RWPE2 (cell line): ENCODE measurements at regions not wholly inside any gene's neighbourhood (a gene's known extent, or its start where the extent isn't known, plus 50 kb on each side); places are given as distances from the start of the nearest gene placed in this dataset.

Experiments
- ATAC-seq: fragments of 200-7000 bp; cut with Tn5 transposase; 3 replicates; pipeline ENCODE4 v1.9.1; 2021; ENCODE audit warnings: low read depth
- DNase-seq: peaks from one replicate; pipeline ENCODE4 v3.0.0-alpha.2; 2020; ENCODE audit warnings: low spot score
- H3K27ac ChIP-seq: fragments of 450-650 bp; 2 replicates; pipeline ENCODE4 v1.5.1; 2017; ENCODE audit warnings: mild to moderate bottlenecking; ENCODE audit not compliant: poor library complexity, severe bottlenecking
- H3K27me3 ChIP-seq: fragments of 250-450 bp; sonication (Bioruptor Pico); 2 replicates; pipeline ENCODE4 v1.5.1; 2021; ENCODE audit warnings: mild to moderate bottlenecking, moderate library complexity; ENCODE audit not compliant: insufficient read depth, poor library complexity, severe bottlenecking
- H3K36me3 ChIP-seq: fragments of 250-450 bp; sonication (Bioruptor Pico); 2 replicates; pipeline ENCODE4 v1.5.1; 2020; ENCODE audit warnings: low read depth, mild to moderate bottlenecking, moderate library complexity
- H3K4me1 ChIP-seq: fragments of 250-450 bp; sonication (Bioruptor Pico); 2 replicates; pipeline ENCODE4 v1.5.1; 2021; ENCODE audit warnings: mild to moderate bottlenecking, moderate library complexity; ENCODE audit not compliant: insufficient read depth, poor library complexity, severe bottlenecking
- H3K4me3 ChIP-seq: fragments of 250-450 bp; sonication (Bioruptor Pico); 2 replicates; pipeline ENCODE4 v1.5.1; 2021; ENCODE audit warnings: mild to moderate bottlenecking, moderate library complexity; ENCODE audit not compliant: severe bottlenecking
- H3K9me3 ChIP-seq: fragments of 250-450 bp; sonication (Bioruptor Pico); 2 replicates; pipeline ENCODE4 v1.5.1; 2021; ENCODE audit warnings: mild to moderate bottlenecking, moderate library complexity; ENCODE audit not compliant: severe bottlenecking
- TF ChIP-seq, protein P1 (sequence below): fragments of 450-650 bp; IDR thresholded peaks from one replicate; pipeline ENCODE4 v1.5.1; 2017; ENCODE audit warnings: mild to moderate bottlenecking, moderate library complexity; ENCODE audit not compliant: poor library complexity, severe bottlenecking

DNA sequence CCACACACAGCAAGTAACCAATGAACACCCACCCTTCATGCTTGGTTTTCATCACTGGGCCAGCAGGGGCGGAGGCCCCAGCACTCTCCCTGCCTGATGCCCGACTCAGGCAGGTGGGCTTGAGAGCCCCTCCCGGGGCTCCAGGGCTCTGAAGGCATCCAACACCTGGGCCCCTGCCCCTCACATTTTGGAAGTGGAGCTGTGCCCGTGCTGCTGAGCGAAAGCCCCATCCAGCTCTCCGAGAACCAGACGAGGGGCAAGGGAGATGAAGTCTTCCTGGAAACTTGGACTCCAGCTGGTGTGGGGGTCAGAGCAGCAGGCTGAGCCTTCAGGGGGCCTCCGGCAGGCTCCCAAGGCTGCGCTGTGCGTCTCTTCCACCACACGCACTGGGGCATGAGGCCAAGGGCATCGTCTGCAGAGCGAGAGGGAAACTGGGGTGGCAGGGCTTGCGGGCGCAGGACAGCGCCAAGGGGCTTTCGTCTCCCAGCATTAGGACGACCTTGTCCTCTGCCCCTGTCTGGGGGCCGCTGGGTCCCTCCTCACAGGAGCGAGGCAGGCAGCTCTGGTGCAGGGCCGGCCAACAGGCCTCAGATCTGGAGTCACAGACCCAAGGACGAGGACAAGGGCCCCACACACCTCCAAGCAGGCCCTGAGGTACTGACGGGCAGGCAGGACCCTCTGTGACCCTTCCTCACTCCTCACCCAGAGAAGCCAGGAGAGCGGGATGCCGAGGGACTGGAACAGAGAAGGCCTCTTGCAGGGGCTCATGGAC, 108.3 kb upstream of the FAM20C start:
- peaks cover 12% of the 10 kb centered on the region for H3K4me1 ChIP-seq
- H3K4me3 ChIP-seq, result no peak overlapping the region
- H3K9me3 ChIP-seq, result no peaks in the 10 kb centered on the region
- no peaks in the 10 kb centered on the region for H3K27me3 ChIP-seq
- no peak for ATAC-seq
- TF ChIP-seq, protein P1, sequence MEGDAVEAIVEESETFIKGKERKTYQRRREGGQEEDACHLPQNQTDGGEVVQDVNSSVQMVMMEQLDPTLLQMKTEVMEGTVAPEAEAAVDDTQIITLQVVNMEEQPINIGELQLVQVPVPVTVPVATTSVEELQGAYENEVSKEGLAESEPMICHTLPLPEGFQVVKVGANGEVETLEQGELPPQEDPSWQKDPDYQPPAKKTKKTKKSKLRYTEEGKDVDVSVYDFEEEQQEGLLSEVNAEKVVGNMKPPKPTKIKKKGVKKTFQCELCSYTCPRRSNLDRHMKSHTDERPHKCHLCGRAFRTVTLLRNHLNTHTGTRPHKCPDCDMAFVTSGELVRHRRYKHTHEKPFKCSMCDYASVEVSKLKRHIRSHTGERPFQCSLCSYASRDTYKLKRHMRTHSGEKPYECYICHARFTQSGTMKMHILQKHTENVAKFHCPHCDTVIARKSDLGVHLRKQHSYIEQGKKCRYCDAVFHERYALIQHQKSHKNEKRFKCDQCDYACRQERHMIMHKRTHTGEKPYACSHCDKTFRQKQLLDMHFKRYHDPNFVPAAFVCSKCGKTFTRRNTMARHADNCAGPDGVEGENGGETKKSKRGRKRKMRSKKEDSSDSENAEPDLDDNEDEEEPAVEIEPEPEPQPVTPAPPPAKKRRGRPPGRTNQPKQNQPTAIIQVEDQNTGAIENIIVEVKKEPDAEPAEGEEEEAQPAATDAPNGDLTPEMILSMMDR, result no peak
- H3K36me3 ChIP-seq, result no peaks in the 10 kb centered on the region
- no peak for DNase-seq
- no peak overlapping the region for H3K27ac ChIP-seq

DNA sequence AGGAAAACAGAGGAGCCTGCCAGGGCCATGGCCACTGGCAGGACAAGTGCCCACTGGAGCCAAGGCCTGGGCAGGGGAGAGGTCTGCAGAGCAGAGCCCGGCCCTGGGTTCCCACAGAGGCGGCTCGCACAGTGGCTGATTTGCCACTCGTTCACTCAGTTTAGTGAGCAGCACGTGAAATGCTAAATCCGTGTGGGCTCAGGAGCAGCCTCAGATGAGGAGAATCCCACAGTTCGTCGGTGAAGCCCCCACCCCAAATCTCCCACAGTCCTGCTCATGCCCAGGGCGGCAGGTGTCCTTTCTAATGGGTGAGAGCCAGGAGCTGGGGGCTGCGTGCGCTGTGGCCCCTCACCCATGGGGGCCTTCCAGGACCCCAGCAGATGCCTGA, 107.7 kb upstream of the FAM20C start:
- Histone ChIP-seq H3K36me3 (no peaks in the 10 kb centered on the region), H3K9me3 (no peaks in the 10 kb centered on the region), H3K27ac (no peak overlapping the region), H3K27me3 (no peaks in the 10 kb centered on the region), H3K4me1 (peaks cover 18% of the 10 kb centered on the region), H3K4me3 (no peak overlapping the region)
- TF ChIP-seq, protein P1, result no peak
- no peak for ATAC-seq
- DNase-seq, result no peak

DNA sequence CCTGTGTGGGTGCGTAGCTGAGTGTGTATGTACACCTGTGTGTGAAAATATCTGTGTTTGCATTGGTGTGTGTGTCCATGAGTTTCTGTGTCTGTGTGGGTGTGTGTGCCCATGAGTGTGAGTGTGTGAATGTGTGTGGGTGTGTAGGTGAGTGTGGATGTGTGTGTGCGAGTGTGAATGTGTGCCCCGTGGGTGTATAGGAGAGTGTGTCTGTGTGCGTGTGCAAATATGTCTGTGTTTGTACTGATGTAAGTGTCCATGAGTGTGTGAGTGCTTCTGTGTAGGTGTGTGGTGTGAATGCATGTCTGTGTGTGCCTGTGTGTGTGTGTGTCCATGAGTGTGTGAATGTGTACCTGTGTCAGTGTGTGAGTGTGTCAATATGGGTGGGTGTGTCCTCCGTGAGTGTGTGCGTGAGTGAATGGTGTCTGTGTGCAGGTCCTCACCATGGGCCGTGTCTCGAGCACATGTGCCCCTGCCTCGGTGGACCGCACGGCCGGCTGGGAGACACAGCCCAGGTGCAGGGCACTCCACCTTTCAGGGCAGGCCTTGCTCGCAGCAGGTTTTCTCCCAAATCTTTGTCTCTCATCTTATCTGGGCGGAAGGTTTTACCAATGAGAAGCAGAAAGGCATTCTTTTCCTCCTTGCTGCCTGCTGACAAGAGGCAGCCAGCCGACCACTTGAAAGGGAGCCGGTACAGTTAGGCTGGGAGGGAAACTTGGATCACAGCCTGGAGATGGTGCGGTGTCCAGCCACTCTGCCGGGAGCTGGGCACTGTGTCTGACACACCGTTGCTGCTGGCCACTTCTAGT, 107.1 kb upstream of the FAM20C start:
- H3K27me3 ChIP-seq, result no peaks in the 10 kb centered on the region
- no peaks in the 10 kb centered on the region for H3K9me3 ChIP-seq
- H3K4me1 ChIP-seq, result peaks cover 25% of the 10 kb centered on the region
- ATAC-seq, result no peak
- H3K4me3 ChIP-seq, result no peak overlapping the region
- no peak overlapping the region for H3K27ac ChIP-seq
- no peaks in the 10 kb centered on the region for H3K36me3 ChIP-seq
- TF ChIP-seq, protein P1, result no peak
- DNase-seq, result no peak

DNA sequence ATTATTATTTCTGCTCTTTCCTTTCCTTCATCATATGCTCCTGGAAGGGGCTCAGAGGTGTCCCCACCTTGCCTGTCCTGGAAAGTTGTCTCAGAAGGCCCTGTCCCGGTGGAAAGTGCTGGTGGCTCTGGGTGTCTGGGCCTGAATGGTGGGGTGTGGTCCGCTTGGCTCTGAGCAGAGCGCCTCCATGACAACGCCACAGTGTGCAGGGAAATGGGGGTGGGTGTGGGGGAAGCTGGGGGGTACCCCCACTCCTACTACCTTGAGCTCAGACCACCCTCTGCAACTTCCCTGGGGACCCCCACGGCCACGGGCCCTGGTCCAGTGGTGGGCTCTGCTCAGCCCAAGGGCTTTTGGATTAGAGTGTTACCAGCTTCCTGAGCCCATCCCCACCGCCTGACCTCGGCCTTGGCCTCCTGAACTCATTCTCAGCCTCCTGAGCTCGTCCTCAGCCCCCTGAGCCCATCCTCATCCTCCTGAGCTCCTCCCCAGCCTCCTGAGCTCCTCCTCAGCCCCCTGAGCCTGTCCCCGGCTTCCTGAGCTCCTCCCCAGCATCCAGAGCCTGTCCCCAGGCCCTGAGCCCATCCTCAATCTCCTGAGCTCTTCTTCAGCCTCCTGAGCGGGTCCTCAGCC, 106.4 kb upstream of the FAM20C start:
- Histone ChIP-seq H3K27me3 (no peaks in the 10 kb centered on the region), H3K9me3 (no peaks in the 10 kb centered on the region), H3K4me1 (peaks cover 29% of the 10 kb centered on the region), H3K4me3 (no peak overlapping the region), H3K36me3 (no peaks in the 10 kb centered on the region), H3K27ac (no peak overlapping the region)
- DNase-seq (no peak), ATAC-seq (no peak)
- TF ChIP-seq, protein P1, result no peak
